ENCODE measurements at regions not wholly inside any gene's neighbourhood (a gene's known extent, or its start where the extent isn't known, plus 50 kb on each side); places are given as distances from the start of the nearest gene placed in this dataset.

GRCh38 chr20:39243962-39244361 lies 281.8 kb downstream of the DHX35 start:
- TF ChIP-seq CTCF (IDR thresholded peaks at IDR 0.05) (no peak), POLR2A (IDR thresholded peaks at IDR 0.05) (no peak)

All from body of pancreas (tissue), 4 donors.